Gastroesophageal sphincter (tissue), 3 donors: ENCODE measurements at regions not wholly inside any gene's neighbourhood (a gene's known extent, or its start where the extent isn't known, plus 50 kb on each side); places are given as distances from the start of the nearest gene placed in this dataset.

Experiments
- CTCF ChIP-seq, 4 experiments: fragments of 200-600 bp in 2 of 4; fragments of 450-650 bp in 2 of 4; sonication (generic) in 1 of 4; IDR thresholded peaks; one replicate each; pipeline ENCODE4 v1.5.1; 2017 to 2019; ENCODE audit warnings: antibody characterized with exemption in 4 of 4, mild to moderate bottlenecking in 2 of 4, moderate library complexity in 2 of 4
- POLR2A ChIP-seq, 2 donors: fragments of 450-650 bp; IDR thresholded peaks; one replicate each; pipeline ENCODE4 v1.6.1; 2017; ENCODE audit warnings: antibody characterized with exemption in 2 of 2, mild to moderate bottlenecking in 2 of 2, moderate library complexity in 1 of 2
- POLR2AphosphoS5 ChIP-seq: sonication (generic); formaldehyde crosslinking; IDR thresholded peaks from one replicate; pipeline ENCODE4 v1.6.1; 2017; ENCODE audit warnings: antibody characterized with exemption

GRCh38 chr1:218025454-218025853 lies 259.6 kb upstream of the RRP15 start:
- no peak for TF ChIP-seq POLR2AphosphoS5
- no peak for TF ChIP-seq CTCF (IDR thresholded peaks at IDR 0.05)
- no peak for TF ChIP-seq POLR2A (IDR thresholded peaks at IDR 0.05)
